ENCODE measurements at regions not wholly inside any gene's neighbourhood (a gene's known extent, or its start where the extent isn't known, plus 50 kb on each side); places are given as distances from the start of the nearest gene placed in this dataset.

GRCh38 chr3:190197346-190197763 is 76.7 kb upstream of the P3H2 start:
- TF ChIP-seq CTCF (IDR thresholded peaks at IDR 0.05) (no peak), TCF12 (IDR thresholded peaks at IDR 0.05) (no peak), REST (IDR thresholded peaks at IDR 0.05; ENCODE audit: low read depth, low read length) (no peak), EZH2phosphoT487 (IDR thresholded peaks at IDR 0.05; ENCODE audit: borderline replicate concordance, low read depth) (no peak), TAF1 (IDR thresholded peaks at IDR 0.05; ENCODE audit: borderline replicate concordance, low read depth, low read length) (no peak), MAX (IDR thresholded peaks at IDR 0.05; ENCODE audit: low read depth) (no peak), POLR2AphosphoS5 (IDR thresholded peaks at IDR 0.05; ENCODE audit: low read depth, low read length) (no peak), USF2 (IDR thresholded peaks at IDR 0.05; ENCODE audit: borderline replicate concordance, low read depth, low read length) (no peak)

All from SK-N-SH (cell line).